Upper lobe of left lung (tissue), 4 donors: ENCODE measurements at regions not wholly inside any gene's neighbourhood (a gene's known extent, or its start where the extent isn't known, plus 50 kb on each side); places are given as distances from the start of the nearest gene placed in this dataset.

ENCODE experiments used
- CTCF ChIP-seq, 6 experiments: fragments of 450-650 bp in 4 of 6; fragments of 200-600 bp in 2 of 6; sonication (generic) in 2 of 6; IDR thresholded peaks; one replicate each; pipeline ENCODE4 v1.5.1; 2016 to 2019; ENCODE audit warnings: antibody characterized with exemption in 6 of 6
- POLR2A ChIP-seq, 4 donors: fragments of 450-650 bp; IDR thresholded peaks; one replicate each; pipeline ENCODE4 v1.5.1; 2016 to 2017; ENCODE audit warnings: antibody characterized with exemption in 4 of 4, mild to moderate bottlenecking in 2 of 4
- POLR2AphosphoS5 ChIP-seq, 2 donors: sonication (generic); formaldehyde crosslinking; IDR thresholded peaks; one replicate each; pipeline ENCODE4 v1.5.1; 2017; ENCODE audit warnings: antibody characterized with exemption in 2 of 2

GRCh38 chr14:101480747-101481530, 80.4 kb upstream of the DIO3 start:
- TF ChIP-seq CTCF (IDR thresholded peaks at IDR 0.05), result no peak
- no peak for TF ChIP-seq POLR2A (IDR thresholded peaks at IDR 0.05)
- no peak for TF ChIP-seq POLR2AphosphoS5 (IDR thresholded peaks at IDR 0.05)
